Endodermal cell (in vitro differentiated cells): ENCODE measurements at regions not wholly inside any gene's neighbourhood (a gene's known extent, or its start where the extent isn't known, plus 50 kb on each side); places are given as distances from the start of the nearest gene placed in this dataset.

Source experiments
- DNase-seq: peaks from one replicate; pipeline ENCODE4 v3.0.0-alpha.2; 2017
- H3K27ac ChIP-seq: 2 replicates; pipeline ENCODE4 v1.5.1; 2013; ENCODE audit warnings: mild to moderate bottlenecking, low read depth, low read length, moderate library complexity
- H3K27me3 ChIP-seq: 2 replicates; pipeline ENCODE4 v1.6.1; 2013; ENCODE audit warnings: mild to moderate bottlenecking, low read length, moderate library complexity; ENCODE audit not compliant: insufficient read depth, control insufficient read depth, poor library complexity, severe bottlenecking
- H3K36me3 ChIP-seq: 2 replicates; pipeline ENCODE4 v1.7.0; 2013; ENCODE audit warnings: mild to moderate bottlenecking, low read length, moderate library complexity; ENCODE audit not compliant: control insufficient read depth, insufficient read depth
- H3K4me1 ChIP-seq: one replicate; pipeline ENCODE4 v1.7.0; 2013; ENCODE audit warnings: low read length; ENCODE audit not compliant: control insufficient read depth, insufficient read depth
- H3K4me3 ChIP-seq: 2 replicates; pipeline ENCODE4 v1.5.1; 2013; ENCODE audit warnings: mild to moderate bottlenecking, low read length, moderate library complexity
- H3K9ac ChIP-seq: 2 replicates; pipeline ENCODE4 v1.6.1; 2013; ENCODE audit warnings: mild to moderate bottlenecking, low read length, moderate library complexity; ENCODE audit not compliant: poor library complexity, severe bottlenecking; ENCODE audit errors: extremely low read depth
- H3K9me3 ChIP-seq: 2 replicates; pipeline ENCODE4 v1.6.1; 2013; ENCODE audit warnings: mild to moderate bottlenecking, low read length, moderate library complexity; ENCODE audit not compliant: control insufficient read depth
- H3K27ac Mint-ChIP-seq: 2 replicates; pipeline ENCODE4 v1.8.0; 2020; ENCODE audit warnings: mixed read lengths
- H3K27me3 Mint-ChIP-seq: 2 replicates; pipeline ENCODE4 v1.8.0; 2021; ENCODE audit warnings: mild to moderate bottlenecking, mixed read lengths; ENCODE audit not compliant: insufficient read depth
- H3K36me3 Mint-ChIP-seq: 2 replicates; pipeline ENCODE4 v1.8.0; 2020; ENCODE audit warnings: low read depth, mixed read lengths
- H3K4me1 Mint-ChIP-seq: 2 replicates; pipeline ENCODE4 v1.8.0; 2020; ENCODE audit warnings: mixed read lengths
- H3K4me3 Mint-ChIP-seq: 2 replicates; pipeline ENCODE4 v1.8.0; 2020; ENCODE audit warnings: mild to moderate bottlenecking, moderate library complexity, mixed read lengths
- H3K9me3 Mint-ChIP-seq: 2 replicates; pipeline ENCODE4 v1.8.0; 2020; ENCODE audit warnings: mild to moderate bottlenecking, mixed read lengths
- CTCF ChIP-seq: fragments of 200-600 bp; sonication (generic); conservative IDR thresholded peaks from 2 replicates; pipeline ENCODE4 v1.5.0; 2021; ENCODE audit warnings: antibody characterized with exemption, mild to moderate bottlenecking
- WGBS, 2 experiments: methylation state at CpG; one replicate each; pipeline versions ENCODE4 v1.1.5 to v1.1.7; 2013; ENCODE audit warnings: missing lambda C conversion rate in 2 of 2, mixed read lengths in 1 of 2; ENCODE audit not compliant: insufficient coverage in 1 of 2, insufficient read length in 1 of 2; 5-methylcytosine and 5-hydroxymethylcytosine counted together

GRCh38 chr7:124188576-124188975 lies 155.7 kb upstream of the TMEM229A start:
- no peaks in the 10 kb centered on the region for H3K9me3 ChIP-seq
- TF ChIP-seq CTCF, result no peak
- Mint-ChIP-seq H3K27me3 (no peaks in the 10 kb centered on the region), H3K9me3 (no peaks in the 10 kb centered on the region), H3K36me3 (no peaks in the 10 kb centered on the region), H3K4me3 (no peak overlapping the region), H3K4me1 (peaks cover 14% of the 10 kb centered on the region), H3K27ac (no peak overlapping the region)
- H3K4me1 ChIP-seq, result peaks cover 4% of the 10 kb centered on the region
- H3K36me3 ChIP-seq, result no peaks in the 10 kb centered on the region
- H3K27ac ChIP-seq, result no peak overlapping the region
- H3K9ac ChIP-seq, result no peak overlapping the region
- DNase-seq, result no peak
- H3K27me3 ChIP-seq, result no peaks in the 10 kb centered on the region
- H3K4me3 ChIP-seq, result no peak overlapping the region
- WGBS, 2 experiments, result 86% methylated on average over 1 of the region's 1 CpG; no CpG with 5 or more reads in 1 of the 2 experiments

- Mint-ChIP-seq H3K4me3 (no peak overlapping the region), H3K4me1 (peaks cover 14% of the 10 kb centered on the region), H3K27me3 (no peaks in the 10 kb centered on the region), H3K36me3 (no peaks in the 10 kb centered on the region), H3K27ac (no peak overlapping the region), H3K9me3 (no peaks in the 10 kb centered on the region)
- H3K27me3 ChIP-seq, result no peaks in the 10 kb centered on the region
- no peak overlapping the region for H3K27ac ChIP-seq
- H3K9ac ChIP-seq, result no peak overlapping the region
- no peak for TF ChIP-seq CTCF
- peaks cover 4% of the 10 kb centered on the region for H3K4me1 ChIP-seq
- no peak for DNase-seq
- WGBS, 2 experiments, result 92 to 100% methylated on average over 1 to 4 of the region's 4 CpGs
- H3K36me3 ChIP-seq, result no peaks in the 10 kb centered on the region
- no peak overlapping the region for H3K4me3 ChIP-seq
- H3K9me3 ChIP-seq, result no peaks in the 10 kb centered on the region
Measured at GRCh38 chr7:124187962-124188361, 155.1 kb upstream of the TMEM229A start.

GRCh38 chr7:124183649-124184048 lies 150.8 kb upstream of the TMEM229A start:
- Histone ChIP-seq H3K4me1 (peaks cover 4% of the 10 kb centered on the region), H3K9me3 (no peaks in the 10 kb centered on the region), H3K27me3 (no peaks in the 10 kb centered on the region), H3K4me3 (no peak overlapping the region), H3K27ac (no peak overlapping the region), H3K36me3 (no peaks in the 10 kb centered on the region), H3K9ac (no peak overlapping the region)
- no peaks in the 10 kb centered on the region for H3K27me3 Mint-ChIP-seq
- no peak overlapping the region for H3K27ac Mint-ChIP-seq
- H3K9me3 Mint-ChIP-seq, result no peaks in the 10 kb centered on the region
- no peak for DNase-seq
- peaks cover 9% of the 10 kb centered on the region for H3K4me1 Mint-ChIP-seq
- no peak overlapping the region for H3K4me3 Mint-ChIP-seq
- TF ChIP-seq CTCF, result no peak
- no peaks in the 10 kb centered on the region for H3K36me3 Mint-ChIP-seq
